HG03064 (cell line): ENCODE measurements at regions not wholly inside any gene's neighbourhood (a gene's known extent, or its start where the extent isn't known, plus 50 kb on each side); places are given as distances from the start of the nearest gene placed in this dataset.
"Not testable (repeated sequence)": the region's sequence is repeated elsewhere in the genome, so short reads cannot be mapped to it uniquely, and the experiment has no call there.

ENCODE experiments used
- ATAC-seq: cut with Tn5 transposase; IDR thresholded peaks from one replicate; pipeline ENCODE4 v1.9.1; 2021; ENCODE audit warnings: low read depth; ENCODE audit not compliant: unreplicated experiment

DNA sequence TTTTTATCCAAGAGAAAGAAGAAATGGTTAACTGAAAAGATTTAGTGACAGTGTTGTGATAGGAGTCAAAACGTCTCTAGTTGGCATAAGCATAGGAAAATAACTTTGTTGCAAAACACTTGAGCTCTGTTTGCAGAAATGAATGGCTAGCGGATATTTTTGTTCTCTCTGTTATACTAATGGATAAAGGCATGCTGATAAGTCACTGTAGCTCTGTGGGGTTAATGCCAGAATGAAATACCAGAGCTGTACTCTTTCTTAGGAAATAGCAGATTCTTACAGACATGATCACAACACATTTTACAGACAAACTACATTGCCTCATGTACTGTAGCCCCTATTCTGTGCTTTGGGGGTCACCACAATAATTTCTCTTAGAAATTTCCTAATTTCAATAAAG lies 202.8 kb downstream of the DMRTA1 start:
- no peak for ATAC-seq

DNA sequence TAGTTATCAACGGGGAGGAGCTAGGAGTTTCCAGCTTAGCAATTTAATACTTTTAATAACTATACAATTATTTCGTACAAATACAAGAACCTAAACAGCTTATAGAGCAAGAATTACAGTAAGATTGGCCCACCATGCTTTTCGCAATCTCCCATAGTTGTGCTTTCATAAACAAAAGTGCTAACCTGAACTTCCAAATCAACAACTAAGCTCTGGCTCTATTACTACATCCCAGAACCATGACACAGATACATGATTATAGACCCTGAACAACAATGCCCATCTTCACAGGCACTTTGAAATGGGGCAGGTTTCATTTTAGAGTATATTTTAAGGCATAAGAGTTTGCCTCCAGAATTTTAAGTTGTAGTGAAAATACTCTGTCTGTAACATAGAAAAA lies 203.5 kb downstream of the DMRTA1 start:
- no peak for ATAC-seq

DNA sequence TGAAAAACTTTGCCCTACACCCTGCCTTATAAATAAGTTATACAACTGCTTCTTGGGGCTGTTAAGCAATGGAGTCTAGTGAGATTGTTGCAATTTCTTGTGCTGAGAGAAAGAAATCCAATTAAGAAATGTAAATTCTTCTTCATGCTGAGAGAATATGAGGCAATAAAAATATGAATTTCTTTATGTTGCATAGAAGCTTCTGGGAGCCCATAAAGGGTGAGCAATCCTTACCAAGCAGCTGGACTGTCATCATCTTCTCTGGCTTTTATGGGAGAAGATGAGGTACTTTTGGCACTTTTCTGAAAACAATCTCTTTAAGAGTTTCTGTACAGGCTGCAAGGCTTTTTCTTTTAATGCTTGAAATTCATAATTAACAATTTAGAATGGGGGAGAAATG lies 204.3 kb downstream of the DMRTA1 start:
- no peak for ATAC-seq

DNA sequence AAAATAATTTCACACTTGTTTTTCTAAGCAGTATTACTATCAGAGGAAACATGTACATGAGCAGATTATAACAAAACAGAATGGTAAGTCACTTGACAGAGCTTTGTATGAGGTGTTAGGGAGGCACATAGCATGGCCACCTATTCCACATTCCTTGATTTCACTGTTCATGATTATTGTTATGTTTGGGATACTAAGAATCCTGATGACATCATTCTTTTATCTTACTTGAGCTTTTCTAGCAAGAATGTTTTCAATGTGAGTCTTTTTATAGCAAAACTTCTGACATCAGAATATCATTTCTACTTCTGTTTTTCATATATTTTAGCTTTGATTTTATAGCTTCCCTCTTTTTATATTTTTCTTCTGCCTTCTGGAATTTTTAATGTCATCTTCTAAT lies 208.2 kb downstream of the DMRTA1 start:
- no peak for ATAC-seq

DNA sequence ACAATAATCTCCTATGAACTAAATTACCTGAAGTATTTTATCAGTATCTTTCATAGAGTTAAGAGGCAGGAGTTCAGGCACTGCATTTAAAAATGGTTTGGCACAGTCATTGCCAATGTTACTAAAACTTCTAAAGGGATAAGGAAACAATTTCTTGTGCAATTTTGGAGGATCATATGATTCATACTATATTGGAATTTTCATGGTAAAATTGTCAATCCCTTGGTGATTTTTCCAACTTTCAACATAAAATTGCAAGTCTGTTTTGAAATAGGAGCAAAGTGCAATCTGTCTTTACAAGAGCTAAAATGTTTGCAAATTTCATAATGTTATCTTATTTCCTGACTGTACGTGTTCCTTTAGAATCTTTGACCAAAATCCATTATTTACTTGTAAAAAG lies 211.1 kb downstream of the DMRTA1 start:
- no peak for ATAC-seq

DNA sequence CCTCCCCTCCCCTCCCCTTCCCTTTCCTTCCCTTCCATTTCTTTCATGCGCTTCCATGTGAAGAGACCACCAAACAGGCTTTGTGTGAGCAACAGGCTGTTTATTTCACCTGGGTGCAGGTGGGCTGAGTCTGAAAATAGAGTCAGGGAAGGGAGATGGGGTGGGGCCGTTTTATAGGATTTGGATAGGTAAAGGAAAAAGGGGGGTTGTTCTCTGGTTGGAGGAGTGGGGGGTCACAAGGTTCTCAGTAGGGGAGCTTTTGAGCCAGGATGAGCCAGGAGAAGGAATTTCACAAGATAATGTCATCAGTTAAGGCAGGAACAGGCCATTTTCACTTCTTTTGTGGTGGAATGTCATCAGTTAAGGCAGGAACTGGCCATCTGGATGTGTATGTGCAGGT lies 211.9 kb downstream of the DMRTA1 start:
- not testable (repeated sequence) for ATAC-seq

DNA sequence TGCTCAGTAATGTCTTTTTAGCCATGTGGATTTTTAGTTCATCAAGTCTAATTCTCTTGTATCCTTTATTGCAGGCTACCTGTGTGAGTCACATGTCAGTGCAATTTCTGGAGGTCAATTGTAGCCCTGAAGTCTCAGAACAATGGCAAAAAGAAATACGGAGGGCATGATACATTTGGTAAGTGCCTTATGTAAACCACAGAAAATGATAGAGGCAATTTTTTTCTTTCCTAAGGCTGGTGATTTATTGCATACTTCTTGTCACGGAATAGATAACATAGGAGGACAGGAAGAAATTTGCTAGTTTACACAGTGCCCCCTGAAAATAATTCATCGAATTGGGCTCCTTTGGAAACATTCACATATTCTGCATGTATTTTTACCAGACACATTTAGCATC lies 235.9 kb downstream of the DMRTA1 start:
- no peak for ATAC-seq

DNA sequence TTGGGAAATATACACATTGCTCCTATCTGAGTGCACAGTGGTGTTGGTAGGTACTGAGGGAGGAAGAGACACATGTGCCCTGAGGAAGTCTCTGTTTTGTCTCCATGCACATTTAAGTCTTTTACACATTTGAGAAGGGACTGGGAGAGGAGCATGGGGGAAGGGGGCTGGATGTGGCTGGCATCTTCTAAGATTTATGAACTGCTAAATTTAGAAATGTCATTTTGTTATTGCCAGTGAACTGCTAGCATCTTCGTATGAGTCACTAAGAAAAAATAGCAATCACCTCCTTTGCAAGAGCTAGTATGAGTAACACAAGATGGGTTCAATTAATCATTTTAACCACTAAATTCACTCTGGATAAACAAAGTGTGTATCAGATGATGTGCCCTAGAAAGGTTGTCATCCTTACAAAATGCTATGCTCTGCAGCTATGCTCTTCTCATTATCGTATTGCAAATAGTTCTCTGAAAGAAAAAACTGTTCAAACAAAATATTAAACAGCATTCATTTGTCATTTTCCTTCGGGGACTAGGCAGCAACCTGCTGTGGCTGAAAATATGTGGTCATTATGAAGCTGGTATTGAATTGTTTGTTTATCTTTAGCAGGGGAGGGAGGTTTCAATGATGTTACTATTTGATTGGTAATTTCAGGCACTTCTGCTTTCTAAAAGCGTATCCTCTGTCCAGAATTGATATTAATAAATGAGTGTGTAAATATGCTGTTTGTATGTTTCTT lies 236.5 kb downstream of the DMRTA1 start:
- no peak for ATAC-seq

DNA sequence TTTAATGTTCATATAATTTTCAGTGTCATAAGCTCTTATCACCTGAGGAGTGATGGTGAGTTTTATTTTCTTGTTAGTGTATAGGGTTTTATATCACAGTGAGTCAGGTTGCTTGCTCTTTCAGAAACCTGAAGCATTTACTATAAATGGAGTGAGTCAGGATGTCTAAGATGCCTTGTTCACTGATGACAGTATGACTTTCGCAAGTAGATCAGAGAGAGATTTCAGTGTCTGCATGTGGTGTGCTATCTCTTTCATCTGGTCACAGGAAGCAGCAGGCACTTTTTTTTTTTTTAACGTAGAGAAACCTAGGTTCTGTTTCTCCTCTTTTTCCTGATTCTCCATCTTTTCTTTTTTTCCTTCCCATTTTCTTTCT lies 237.1 kb downstream of the DMRTA1 start:
- no peak for ATAC-seq

DNA sequence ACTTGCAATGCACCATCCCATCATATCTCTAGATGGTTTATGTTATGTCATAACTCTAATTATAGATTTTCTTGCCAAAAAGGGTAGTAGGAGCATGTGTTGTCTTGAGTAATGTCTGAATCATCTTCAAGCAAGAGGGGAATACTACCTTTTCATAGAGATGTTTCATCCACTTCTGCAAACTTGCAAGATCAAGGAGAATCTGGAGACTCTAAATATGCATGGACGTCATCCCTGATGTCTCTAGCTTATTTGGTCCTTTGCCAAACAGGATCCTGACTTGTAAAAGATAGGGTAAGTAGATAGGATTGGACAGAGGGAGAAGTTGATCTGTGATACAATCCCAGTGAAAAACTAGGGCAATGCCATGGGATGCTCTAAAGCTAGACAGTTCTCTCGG lies 246.5 kb downstream of the DMRTA1 start:
- no peak for ATAC-seq

DNA sequence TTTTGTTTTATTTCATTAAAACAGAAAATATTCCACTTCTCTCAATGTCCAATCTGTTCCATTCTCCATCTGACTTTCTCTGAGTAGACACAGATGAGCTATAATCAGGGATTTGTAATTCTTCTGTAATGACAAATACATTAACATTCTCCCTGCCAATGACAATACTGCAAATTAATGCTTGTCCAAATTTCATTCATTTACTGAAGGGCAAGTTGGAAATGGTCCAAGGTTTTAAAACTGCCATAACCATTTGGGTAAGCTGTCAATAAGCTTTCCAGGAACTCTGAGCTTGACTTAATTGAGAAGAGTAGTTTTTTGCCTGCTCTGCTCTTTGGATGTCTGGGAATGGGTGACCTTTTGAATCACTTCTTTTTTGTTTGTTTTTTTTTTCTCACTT lies 253.5 kb downstream of the DMRTA1 start:
- no peak for ATAC-seq

DNA sequence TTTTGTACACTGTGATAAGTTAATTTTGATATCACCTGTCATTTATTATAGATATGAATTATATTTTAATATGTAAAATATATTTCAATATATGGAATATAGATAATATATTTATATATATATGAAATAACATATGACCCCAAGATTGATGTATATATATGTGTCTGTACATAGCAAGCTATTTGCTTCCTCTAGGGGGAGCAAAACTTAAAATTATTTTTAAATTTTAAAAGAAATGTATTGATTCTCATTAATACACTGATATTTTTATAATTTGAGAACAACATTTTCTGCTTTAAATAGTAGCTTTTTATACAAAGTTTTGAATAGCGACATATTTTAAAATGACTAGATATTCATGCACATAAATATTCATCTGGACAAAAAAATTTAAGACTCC lies 272.0 kb downstream of the DMRTA1 start:
- ATAC-seq = no peak

DNA sequence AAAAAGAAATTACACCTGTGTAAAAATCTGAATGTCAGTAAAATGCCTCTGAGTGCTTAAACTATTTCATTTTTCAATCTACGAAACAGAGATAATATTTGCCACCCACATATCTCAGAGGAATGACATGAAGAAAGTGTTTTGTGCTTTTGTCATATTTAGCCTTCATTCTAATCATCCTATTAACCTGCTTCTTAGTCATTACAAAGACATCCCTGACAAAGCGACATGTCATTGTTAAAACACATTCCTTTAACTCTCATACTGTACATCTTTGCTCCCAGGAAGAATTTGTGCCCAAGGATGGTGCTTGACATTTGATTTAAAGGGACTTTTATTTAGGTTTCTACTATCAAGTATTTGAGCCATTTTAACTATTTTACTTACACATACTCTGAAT lies 275.9 kb downstream of the DMRTA1 start:
- ATAC-seq = no peak

DNA sequence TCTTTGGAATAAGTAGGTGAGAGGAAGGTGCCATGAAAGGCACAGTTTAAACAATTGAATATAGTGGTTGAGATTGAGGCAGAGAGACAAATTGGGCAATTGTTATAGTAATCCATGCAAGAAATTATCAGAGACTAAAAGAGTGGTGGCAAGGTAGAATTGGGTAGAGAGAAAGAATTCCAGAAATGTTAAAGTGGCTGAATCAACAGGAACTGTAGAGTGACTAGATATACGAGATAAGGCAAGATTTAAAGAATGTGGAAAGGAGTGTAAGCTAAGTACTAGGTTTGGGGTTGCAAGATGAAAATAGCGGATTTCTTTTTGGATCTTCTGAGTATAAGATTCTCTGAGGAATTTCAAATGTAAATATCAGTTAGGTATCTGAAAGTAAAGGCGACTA lies 285.2 kb downstream of the DMRTA1 start:
- ATAC-seq = no peak

DNA sequence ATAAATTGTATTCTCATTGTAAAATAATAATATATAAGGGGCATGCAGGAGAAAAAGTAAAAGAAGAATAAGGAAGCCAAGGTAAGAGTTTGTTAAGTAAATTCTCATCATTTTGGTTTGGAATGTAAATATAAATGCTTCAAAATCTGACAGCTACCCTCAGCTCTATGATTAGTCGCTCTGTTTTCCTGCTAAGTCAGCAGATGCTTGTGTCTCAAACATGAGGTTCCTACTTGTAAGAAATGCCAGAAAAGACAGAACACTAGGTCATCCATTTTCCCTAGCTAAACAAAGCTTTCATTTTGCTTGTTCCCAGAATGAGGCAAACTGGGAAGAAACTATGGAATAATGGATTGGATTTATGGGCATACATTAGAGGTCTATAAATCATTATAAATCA lies 293.1 kb downstream of the DMRTA1 start:
- ATAC-seq = no peak

DNA sequence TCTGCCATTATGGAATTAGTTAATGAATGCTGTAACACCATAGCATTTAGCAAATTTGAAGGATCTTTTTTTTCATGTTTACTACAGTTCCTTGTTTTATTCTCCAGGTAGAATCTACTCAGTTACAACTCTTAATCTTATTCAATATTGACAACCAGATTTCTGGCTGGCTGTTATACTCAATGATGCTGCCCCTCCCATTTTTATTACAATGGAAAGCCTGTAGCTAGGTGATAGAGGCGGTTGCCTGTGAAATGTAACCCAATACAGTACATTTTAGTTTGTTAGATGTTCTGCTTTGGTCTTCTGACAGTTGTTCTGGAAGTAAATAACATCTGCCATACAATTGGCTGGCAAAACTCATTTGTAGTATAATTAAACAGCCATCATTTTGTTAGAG lies 294.2 kb downstream of the DMRTA1 start:
- ATAC-seq = no peak

DNA sequence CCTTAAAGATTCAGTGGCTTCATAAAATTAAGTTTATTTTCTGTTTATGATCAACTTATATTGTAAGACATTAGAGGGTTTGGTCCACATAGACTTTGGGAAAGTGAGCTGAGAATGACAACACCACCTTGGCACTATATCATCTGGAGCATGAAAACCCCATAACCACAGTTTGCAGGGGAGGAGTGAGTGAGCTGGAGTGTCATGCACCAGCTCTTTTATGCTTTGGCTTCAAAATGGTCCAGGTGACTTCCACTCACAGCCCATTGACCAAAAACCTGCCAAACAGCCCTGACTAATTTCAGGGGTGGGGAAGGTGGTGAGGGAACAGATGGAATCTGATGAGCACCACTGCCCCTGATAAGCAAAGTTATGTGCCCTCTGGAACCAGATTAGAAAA lies 295.8 kb downstream of the DMRTA1 start:
- no peak for ATAC-seq

DNA sequence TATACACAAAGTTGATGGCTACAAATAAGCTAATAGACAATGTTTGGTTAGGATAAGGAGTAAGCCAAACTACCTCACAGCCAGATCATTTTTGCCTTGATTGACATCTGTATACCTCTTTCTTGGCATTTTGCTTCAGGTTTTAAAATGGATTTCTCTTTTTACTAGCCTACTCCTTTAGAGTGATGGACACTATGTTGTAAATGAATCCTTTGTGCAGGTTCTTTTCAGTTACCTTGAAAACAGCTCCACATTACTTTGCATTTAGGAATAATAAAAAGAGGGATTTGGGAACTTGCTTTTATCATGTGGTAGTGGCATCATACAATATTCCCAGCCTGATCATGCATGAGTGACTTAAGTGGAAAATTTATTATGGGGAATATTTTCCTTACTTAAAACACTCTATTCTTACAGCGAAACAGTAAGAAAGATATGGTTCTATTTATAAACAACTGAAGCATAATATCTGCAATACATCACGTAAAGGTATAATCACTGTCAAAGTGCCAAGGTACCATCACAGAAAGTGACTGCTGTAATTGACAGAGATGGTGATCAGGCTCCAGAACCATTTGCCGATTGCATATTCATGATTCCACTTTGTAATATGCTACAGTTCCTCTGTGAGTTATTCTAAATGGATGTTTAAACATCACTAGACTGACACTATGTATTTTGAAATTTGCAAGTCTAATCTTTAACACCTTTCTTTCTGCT lies 327.0 kb downstream of the DMRTA1 start:
- ATAC-seq = no peak

DNA sequence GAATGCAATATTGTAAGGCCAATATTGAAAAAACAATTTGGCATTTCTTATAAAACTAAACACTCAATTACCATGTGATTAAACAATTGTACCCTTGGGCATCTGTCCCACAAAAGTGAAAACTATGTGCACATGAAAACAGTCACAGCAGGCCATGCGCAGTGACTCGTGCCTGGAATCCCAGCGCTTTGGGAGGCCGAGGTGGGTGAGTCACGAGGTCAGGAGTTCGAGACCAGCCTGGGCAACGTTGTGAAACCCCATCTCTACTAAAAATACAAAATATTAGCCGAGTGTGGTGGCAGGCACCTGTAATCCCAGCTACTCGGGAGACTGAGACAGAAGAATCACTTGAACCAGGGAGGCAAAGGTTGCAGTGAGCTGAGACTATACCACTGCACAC lies 343.7 kb downstream of the DMRTA1 start:
- ATAC-seq = no peak

DNA sequence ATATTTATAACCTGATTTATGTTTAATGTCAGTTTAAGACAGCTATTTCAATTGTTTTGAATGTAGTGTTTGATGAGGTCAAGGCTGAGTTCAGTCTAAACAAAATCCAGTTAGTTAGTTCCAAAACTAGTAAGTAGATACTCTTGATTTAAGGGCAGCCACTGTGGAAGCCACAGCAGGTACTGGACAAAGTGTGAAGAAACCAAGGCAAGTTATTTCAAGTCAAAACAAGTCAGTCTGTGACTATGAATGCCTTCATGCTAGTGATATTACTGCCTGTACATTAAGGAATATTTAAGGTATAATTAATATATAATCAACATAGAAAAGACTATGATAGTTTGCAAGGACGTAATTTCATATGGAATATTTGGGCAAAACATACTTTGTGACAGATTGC lies 362.3 kb downstream of the DMRTA1 start:
- no peak for ATAC-seq

DNA sequence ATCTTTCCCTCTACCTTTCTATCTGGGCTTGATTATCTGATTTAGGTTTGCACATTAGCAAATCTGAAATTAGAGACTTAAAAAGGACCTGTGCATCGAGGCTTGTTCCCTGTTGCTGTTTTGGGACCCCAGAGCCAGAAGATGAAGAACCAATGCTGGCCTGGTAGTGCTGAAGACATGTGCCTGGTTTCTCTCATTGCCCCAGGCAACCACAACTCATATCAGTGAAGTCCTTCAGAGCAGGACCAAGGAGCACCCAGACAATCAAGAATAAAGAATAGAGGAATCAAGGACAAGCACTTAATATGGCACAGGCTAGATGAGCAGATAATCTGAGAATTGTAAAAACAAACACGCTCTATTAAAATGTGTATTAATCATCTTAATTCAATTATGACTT lies 362.7 kb downstream of the DMRTA1 start:
- ATAC-seq = no peak

DNA sequence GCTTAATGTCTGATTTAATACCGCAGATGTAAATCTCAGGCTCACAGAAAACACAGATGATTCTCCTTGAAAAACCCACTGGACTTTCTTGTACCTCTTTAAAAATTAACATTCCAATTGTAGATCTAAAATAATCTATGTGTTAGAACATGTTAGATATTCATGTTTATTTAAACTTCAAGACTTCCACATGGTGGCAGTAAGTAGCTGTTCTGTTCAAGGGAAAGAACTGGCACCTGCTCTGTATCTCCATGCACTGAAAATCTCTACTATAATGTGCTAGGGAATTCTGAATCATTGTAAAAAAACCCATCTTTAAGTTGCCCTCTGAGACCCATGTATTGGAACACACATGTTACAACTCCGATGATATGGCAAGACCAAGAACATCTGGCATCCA lies 366.9 kb downstream of the DMRTA1 start:
- no peak for ATAC-seq
